ENCODE measurements at regions not wholly inside any gene's neighbourhood (a gene's known extent, or its start where the extent isn't known, plus 50 kb on each side); places are given as distances from the start of the nearest gene placed in this dataset.

DNA sequence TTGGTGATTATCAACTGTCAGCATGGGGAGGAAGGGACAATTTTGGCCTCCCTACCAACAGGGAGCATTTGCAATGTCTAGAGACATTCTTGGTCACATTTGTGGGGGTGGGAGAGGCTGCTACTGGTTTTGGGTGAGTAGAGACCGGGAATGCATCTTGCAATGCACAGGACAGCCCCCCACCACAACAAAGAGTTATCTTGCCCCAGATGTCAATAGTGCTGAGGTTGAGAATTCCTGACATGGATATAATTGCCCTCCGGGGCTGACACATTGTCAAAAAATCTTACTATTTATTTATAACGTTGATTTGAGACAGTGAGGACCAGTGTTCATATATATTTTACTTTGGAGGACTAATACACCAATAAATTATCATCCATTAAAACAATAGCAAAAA, 316.1 kb downstream of the PSAT1 start:
- TF ChIP-seq, protein P1, sequence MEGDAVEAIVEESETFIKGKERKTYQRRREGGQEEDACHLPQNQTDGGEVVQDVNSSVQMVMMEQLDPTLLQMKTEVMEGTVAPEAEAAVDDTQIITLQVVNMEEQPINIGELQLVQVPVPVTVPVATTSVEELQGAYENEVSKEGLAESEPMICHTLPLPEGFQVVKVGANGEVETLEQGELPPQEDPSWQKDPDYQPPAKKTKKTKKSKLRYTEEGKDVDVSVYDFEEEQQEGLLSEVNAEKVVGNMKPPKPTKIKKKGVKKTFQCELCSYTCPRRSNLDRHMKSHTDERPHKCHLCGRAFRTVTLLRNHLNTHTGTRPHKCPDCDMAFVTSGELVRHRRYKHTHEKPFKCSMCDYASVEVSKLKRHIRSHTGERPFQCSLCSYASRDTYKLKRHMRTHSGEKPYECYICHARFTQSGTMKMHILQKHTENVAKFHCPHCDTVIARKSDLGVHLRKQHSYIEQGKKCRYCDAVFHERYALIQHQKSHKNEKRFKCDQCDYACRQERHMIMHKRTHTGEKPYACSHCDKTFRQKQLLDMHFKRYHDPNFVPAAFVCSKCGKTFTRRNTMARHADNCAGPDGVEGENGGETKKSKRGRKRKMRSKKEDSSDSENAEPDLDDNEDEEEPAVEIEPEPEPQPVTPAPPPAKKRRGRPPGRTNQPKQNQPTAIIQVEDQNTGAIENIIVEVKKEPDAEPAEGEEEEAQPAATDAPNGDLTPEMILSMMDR (IDR thresholded peaks at IDR 0.05; ENCODE audit: low read length) = no peak
- no peak for TF ChIP-seq EZH2phosphoT487 (IDR thresholded peaks at IDR 0.05; ENCODE audit: low read length)
- TF ChIP-seq EZH2 (optimal IDR thresholded peaks at IDR 0.05; ENCODE audit: low read depth, low read length) = no peak
